Spleen (tissue), 11 donors: ENCODE measurements at regions not wholly inside any gene's neighbourhood (a gene's known extent, or its start where the extent isn't known, plus 50 kb on each side); places are given as distances from the start of the nearest gene placed in this dataset.

Experiments
- DNase-seq: peaks from one replicate; pipeline ENCODE4 v3.0.0-alpha.2; 2020
- H3K27ac ChIP-seq, 8 donors: fragments of 200-600 bp; sonication (generic) in 7 of 8; 1 replicate in 4 of 8; 2 replicates in 4 of 8; pipeline versions ENCODE4 v1.5.0 to v1.8.0; 2016 to 2021; ENCODE audit warnings: inconsistent platforms in 4 of 8, mild to moderate bottlenecking in 4 of 8, moderate library complexity in 1 of 8
- H3K27me3 ChIP-seq, 7 donors: fragments of 200-600 bp; sonication (generic) in 6 of 7; replicated peaks in 1 of 7; 1 replicate in 4 of 7; 2 replicates in 3 of 7; pipeline versions ENCODE4 v1.5.0 to v1.8.0; 2016 to 2021; ENCODE audit warnings: inconsistent platforms in 3 of 7, mild to moderate bottlenecking in 1 of 7
- H3K36me3 ChIP-seq, 6 donors: fragments of 200-600 bp; sonication (generic) in 5 of 6; 1 replicate in 4 of 6; 2 replicates in 2 of 6; pipeline versions ENCODE4 v1.5.0 to v1.8.0; 2016 to 2021; ENCODE audit warnings: inconsistent platforms in 2 of 6
- H3K4me1 ChIP-seq, 6 donors: fragments of 200-600 bp; sonication (generic) in 5 of 6; 1 replicate in 3 of 6; 2 replicates in 3 of 6; pipeline versions ENCODE4 v1.5.0 to v1.8.0; 2016 to 2021; ENCODE audit warnings: inconsistent platforms in 3 of 6
- H3K4me3 ChIP-seq, 8 donors: fragments of 200-600 bp; sonication (generic) in 7 of 8; 1 replicate in 4 of 8; 2 replicates in 4 of 8; pipeline versions ENCODE4 v1.5.0 to v1.8.0; 2016 to 2021; ENCODE audit warnings: inconsistent platforms in 4 of 8, mild to moderate bottlenecking in 4 of 8, moderate library complexity in 2 of 8
- H3K9me3 ChIP-seq, 8 donors: fragments of 200-600 bp; sonication (generic) in 7 of 8; 1 replicate in 4 of 8; 2 replicates in 4 of 8; pipeline versions ENCODE4 v1.5.0 to v1.8.0; 2016 to 2021; ENCODE audit warnings: inconsistent platforms in 4 of 8
- POLR2A ChIP-seq, 3 donors: fragments of 450-650 bp; IDR thresholded peaks; one replicate each; pipeline ENCODE4 v1.5.1; 2017; ENCODE audit warnings: antibody characterized with exemption in 3 of 3, mild to moderate bottlenecking in 1 of 3
- POLR2AphosphoS5 ChIP-seq, 3 donors: sonication (generic); formaldehyde crosslinking; IDR thresholded peaks; one replicate each; pipeline ENCODE4 v1.5.1; 2017; ENCODE audit warnings: antibody characterized with exemption in 3 of 3
- WGBS, 5 donors: extraction: QIAGEN DNeasy Blood & Tissue Kit in 3 of 5; methylation state at CpG; one replicate each; pipeline versions ENCODE4 v1.1.5 to v1.1.7; 2013 to 2018; 5-methylcytosine and 5-hydroxymethylcytosine counted together
- intact Hi-C: fragments of 100-400 bp; cut with DNase I; formaldehyde crosslinking; loops from one replicate; pipeline ENCODE4 v1.15.0; 2023; ENCODE audit warnings: low total_unique reads
- TF ChIP-seq, protein P1 (sequence below), 11 experiments: fragments of 200-600 bp in 7 of 11; fragments of 450-650 bp in 4 of 11; sonication (generic) in 4 of 11; IDR thresholded peaks in 8 of 11; conservative IDR thresholded peaks in 3 of 11; 1 replicate in 7 of 11; 2 replicates in 4 of 11; pipeline versions ENCODE4 v1.4.0 to v1.8.0; 2016 to 2021; ENCODE audit warnings: antibody characterized with exemption in 11 of 11, inconsistent platforms in 4 of 11, mild to moderate bottlenecking in 1 of 11
- donor health status: healthy with polysubstance abuse.
- donor health status: DM: no; HTN: no; CAD: no; lungs with moderate emphysema.
- donor health status: DM: no; HTN: no; CAD: no.
- donor health status: Bipolar disorder and iron deficiency.
- donor health status: healthy.
- donor health status: DM: no; HTN: no; CAD: no.
- donor health status: DM: yes; HTN: yes; CAD: no.

DNA sequence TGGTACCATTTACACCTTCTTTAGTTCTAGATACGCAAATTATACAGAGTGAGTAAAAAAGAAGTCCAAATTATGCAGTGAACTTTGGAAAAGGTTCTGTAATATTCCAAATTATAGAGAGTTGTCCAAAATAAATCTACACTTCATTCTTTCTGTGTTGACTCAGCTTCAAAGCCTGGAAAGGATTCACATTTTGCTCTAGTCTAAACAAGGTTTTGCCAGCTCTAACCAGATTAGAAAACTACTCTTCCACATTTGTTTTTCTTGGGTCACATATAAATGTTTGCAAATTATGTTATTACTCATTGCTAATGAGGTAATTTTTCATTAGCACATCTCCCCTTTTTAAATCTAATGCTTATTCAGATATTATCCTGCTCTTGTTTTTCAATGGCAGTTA, 1562.4 kb upstream of the SEL1L start:
- Histone ChIP-seq H3K9me3 (peaks cover 0 to 7% (median 0%) of the 10 kb centered on the region in 8 donors), H3K36me3 (no peaks in the 10 kb centered on the region), H3K27me3 (no peaks in the 10 kb centered on the region), H3K4me1 (no peaks in the 10 kb centered on the region), H3K4me3 (no peak overlapping the region), H3K27ac (no peak overlapping the region)
- DNase-seq = no peak
- TF ChIP-seq, protein P1, sequence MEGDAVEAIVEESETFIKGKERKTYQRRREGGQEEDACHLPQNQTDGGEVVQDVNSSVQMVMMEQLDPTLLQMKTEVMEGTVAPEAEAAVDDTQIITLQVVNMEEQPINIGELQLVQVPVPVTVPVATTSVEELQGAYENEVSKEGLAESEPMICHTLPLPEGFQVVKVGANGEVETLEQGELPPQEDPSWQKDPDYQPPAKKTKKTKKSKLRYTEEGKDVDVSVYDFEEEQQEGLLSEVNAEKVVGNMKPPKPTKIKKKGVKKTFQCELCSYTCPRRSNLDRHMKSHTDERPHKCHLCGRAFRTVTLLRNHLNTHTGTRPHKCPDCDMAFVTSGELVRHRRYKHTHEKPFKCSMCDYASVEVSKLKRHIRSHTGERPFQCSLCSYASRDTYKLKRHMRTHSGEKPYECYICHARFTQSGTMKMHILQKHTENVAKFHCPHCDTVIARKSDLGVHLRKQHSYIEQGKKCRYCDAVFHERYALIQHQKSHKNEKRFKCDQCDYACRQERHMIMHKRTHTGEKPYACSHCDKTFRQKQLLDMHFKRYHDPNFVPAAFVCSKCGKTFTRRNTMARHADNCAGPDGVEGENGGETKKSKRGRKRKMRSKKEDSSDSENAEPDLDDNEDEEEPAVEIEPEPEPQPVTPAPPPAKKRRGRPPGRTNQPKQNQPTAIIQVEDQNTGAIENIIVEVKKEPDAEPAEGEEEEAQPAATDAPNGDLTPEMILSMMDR (IDR thresholded peaks at IDR 0.05 in 8 of 11, conservative IDR thresholded peaks at IDR 0.05 in 3 of 11) = no peak
- TF ChIP-seq POLR2AphosphoS5 (IDR thresholded peaks at IDR 0.05) (no peak), POLR2A (IDR thresholded peaks at IDR 0.05) (no peak)
- WGBS, 5 donors = 78 to 86% (median 80%) methylated on average over 1 of the region's 1 CpG
- intact Hi-C loops = no loop called here

DNA sequence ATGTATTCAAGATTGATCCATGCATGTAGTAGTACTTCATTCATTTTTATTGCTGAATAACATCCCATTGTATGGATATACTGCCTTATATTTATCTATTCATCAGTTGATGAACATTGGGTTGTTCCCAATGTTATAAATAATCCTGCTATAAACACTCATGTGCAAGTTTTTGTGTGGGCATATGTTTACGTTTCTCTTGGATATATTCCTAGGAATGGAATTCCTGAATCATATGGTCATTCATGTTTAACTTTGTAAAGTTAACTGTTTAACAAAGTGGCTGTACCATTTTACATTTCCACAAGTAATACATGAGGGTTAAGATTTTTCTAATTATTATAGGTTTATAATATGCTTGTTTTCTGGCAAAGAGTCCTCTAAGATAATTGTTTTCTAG, 1568.2 kb upstream of the SEL1L start:
- intact Hi-C loops = no loop called here
- no peak overlapping the region for H3K27ac ChIP-seq
- no peaks in the 10 kb centered on the region for H3K27me3 ChIP-seq
- H3K4me3 ChIP-seq = no peak overlapping the region
- no peak for DNase-seq
- TF ChIP-seq POLR2AphosphoS5 (IDR thresholded peaks at IDR 0.05) (no peak), POLR2A (IDR thresholded peaks at IDR 0.05) (no peak)
- TF ChIP-seq, protein P1 (IDR thresholded peaks at IDR 0.05 in 8 of 11, conservative IDR thresholded peaks at IDR 0.05 in 3 of 11) = no peak
- H3K9me3 ChIP-seq = peaks cover 0 to 11% (median 7%) of the 10 kb centered on the region in 8 donors
- no peaks in the 10 kb centered on the region for H3K4me1 ChIP-seq
- WGBS, 5 donors = 77 to 83% (median 81%) methylated on average over 1 of the region's 1 CpG
- H3K36me3 ChIP-seq = no peaks in the 10 kb centered on the region

- no peaks in the 10 kb centered on the region for H3K27me3 ChIP-seq
- peak; percentile 31 for DNase-seq
- H3K36me3 ChIP-seq = no peaks in the 10 kb centered on the region
- H3K27ac ChIP-seq = no peak overlapping the region
- TF ChIP-seq POLR2A (IDR thresholded peaks at IDR 0.05) (no peak), POLR2AphosphoS5 (IDR thresholded peaks at IDR 0.05) (no peak)
- TF ChIP-seq, protein P1 (IDR thresholded peaks at IDR 0.05 in 8 of 11, conservative IDR thresholded peaks at IDR 0.05 in 3 of 11) = no peak
- intact Hi-C loops = no loop called here
- H3K4me3 ChIP-seq = no peak overlapping the region
- WGBS, 5 donors = 85 to 92% (median 91%) methylated on average over 6 of the region's 6 CpGs
- H3K9me3 ChIP-seq = peaks cover 0 to 3% (median 0%) of the 10 kb centered on the region in 8 donors
- H3K4me1 ChIP-seq = no peaks in the 10 kb centered on the region
Observed at GRCh38 chr14:83118029-83118428, 1584.4 kb upstream of the SEL1L start.

DNA sequence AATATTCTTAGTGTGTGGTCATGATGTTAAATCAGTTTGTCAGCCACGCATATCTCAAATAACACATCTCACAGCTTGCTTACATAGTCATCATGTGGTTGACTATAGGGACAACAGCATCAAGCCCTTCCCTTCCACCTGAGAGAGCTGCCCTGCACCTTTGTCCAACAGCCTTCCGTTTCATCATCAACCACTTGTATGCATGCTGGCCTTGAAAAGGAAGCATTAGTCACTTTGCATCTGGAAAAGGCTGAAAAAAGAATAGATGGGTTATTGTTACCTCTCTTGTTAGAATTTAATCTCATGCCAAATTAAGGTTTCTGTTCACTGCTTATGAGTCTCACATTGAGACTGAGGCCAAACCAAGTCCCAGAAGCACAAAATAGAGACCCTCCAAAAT, 1586.5 kb upstream of the SEL1L start:
- no peak overlapping the region for H3K27ac ChIP-seq
- 71 to 93% (median 83%) methylated on average over 2 of the region's 2 CpGs for WGBS, 5 donors
- peaks cover 0 to 5% (median 0%) of the 10 kb centered on the region in 8 donors for H3K9me3 ChIP-seq
- TF ChIP-seq POLR2A (IDR thresholded peaks at IDR 0.05) (no peak), POLR2AphosphoS5 (IDR thresholded peaks at IDR 0.05) (no peak)
- TF ChIP-seq, protein P1 (IDR thresholded peaks at IDR 0.05 in 8 of 11, conservative IDR thresholded peaks at IDR 0.05 in 3 of 11) = no peak
- intact Hi-C loops = no loop called here
- no peaks in the 10 kb centered on the region for H3K36me3 ChIP-seq
- H3K4me3 ChIP-seq = no peak overlapping the region
- DNase-seq = no peak
- H3K4me1 ChIP-seq = no peaks in the 10 kb centered on the region
- no peaks in the 10 kb centered on the region for H3K27me3 ChIP-seq
